HG03565 (cell line): ENCODE measurements at regions not wholly inside any gene's neighbourhood (a gene's known extent, or its start where the extent isn't known, plus 50 kb on each side); places are given as distances from the start of the nearest gene placed in this dataset.

Experiments used
- ATAC-seq: cut with Tn5 transposase; IDR thresholded peaks from one replicate; pipeline ENCODE4 v1.9.1; 2021; ENCODE audit warnings: mild to moderate bottlenecking, moderate library complexity; ENCODE audit not compliant: unreplicated experiment

- no peak for ATAC-seq
These were observed 72.3 kb upstream of the CTNNB1 start for GRCh38 chr3:41126961-41127360.

GRCh38 chr3:41127414-41127813 is 71.9 kb upstream of the CTNNB1 start:
- no peak for ATAC-seq

GRCh38 chr3:41129731-41130130 is 69.6 kb upstream of the CTNNB1 start:
- ATAC-seq = no peak

- no peak for ATAC-seq
These were observed 68.1 kb upstream of the CTNNB1 start for GRCh38 chr3:41131224-41131623.

- ATAC-seq = no peak
These were observed 61.6 kb upstream of the CTNNB1 start for GRCh38 chr3:41137686-41138111.

DNA sequence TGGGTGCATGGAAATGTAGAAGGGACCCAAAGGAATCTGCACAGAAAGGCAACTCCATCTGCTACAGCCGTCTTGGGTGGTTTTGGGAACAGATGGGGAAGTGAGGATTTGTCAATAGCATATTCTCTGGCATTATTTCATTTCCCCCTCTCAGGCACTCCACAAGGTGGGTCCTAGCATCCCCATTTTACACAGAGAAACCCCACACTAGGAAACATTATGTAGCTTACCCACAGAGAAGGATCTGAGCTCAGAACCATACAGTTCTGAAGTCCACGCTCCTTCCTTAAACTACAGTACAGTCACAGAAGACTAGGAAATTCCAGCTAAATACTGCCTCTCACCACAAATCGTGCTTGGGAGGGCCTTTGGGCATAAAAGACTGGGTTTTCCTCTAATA is 61.2 kb upstream of the CTNNB1 start:
- ATAC-seq = no peak

- ATAC-seq = no peak
These were observed 60.7 kb upstream of the CTNNB1 start for GRCh38 chr3:41138601-41139000.

DNA sequence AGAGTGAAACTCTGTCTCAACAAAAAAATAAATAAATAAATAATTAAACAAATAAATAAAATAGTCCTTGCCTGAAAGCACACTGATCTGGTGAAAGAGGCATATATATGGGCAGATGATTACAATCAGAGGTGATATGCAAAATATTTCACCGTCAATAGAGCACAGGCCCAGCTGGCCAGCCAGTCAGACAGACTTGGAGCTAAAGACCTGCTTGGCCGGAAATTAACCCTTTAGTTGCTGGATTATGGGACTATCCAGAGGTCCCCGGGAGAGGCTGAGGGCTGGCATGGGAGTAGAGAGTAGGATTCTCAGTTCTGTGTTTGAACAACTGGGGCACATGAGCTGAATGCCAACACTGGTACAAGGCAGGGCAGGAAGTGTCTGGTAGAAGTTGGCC is 59.1 kb upstream of the CTNNB1 start:
- ATAC-seq = no peak

GRCh38 chr3:41141433-41142167 is 57.7 kb upstream of the CTNNB1 start:
- no peak for ATAC-seq

GRCh38 chr3:41143421-41144031 is 55.8 kb upstream of the CTNNB1 start:
- no peak for ATAC-seq

- no peak for ATAC-seq
These were observed 54.7 kb upstream of the CTNNB1 start for GRCh38 chr3:41144631-41145030.

- no peak for ATAC-seq
These were observed 50.8 kb upstream of the CTNNB1 start for GRCh38 chr3:41148478-41148877.

DNA sequence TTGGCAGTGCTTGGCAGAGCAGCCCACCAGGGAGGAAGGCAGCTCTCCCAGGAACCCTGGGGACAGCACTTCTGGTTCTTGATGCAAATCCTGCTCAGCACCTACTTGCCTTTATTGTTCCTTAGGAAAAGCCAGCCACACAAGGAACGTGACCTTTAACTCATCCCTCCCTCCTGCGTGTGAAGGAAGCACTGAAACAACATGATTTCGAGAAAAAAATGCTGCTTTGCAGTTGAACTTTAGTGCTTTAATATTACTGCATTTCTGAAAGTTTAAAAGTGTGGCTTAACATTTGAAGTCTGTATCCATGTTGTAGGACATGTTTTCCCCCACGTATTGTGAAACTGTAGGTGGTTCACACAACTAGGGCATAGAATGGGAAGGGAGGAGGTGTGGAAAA is 50.4 kb upstream of the CTNNB1 start:
- no peak for ATAC-seq
